Keratinocyte (primary cell): ENCODE measurements at regions not wholly inside any gene's neighbourhood (a gene's known extent, or its start where the extent isn't known, plus 50 kb on each side); places are given as distances from the start of the nearest gene placed in this dataset.
"Not testable (repeated sequence)": the region's sequence is repeated elsewhere in the genome, so short reads cannot be mapped to it uniquely, and the experiment has no call there.

Source experiments
- EZH2 ChIP-seq: IDR thresholded peaks from one replicate; pipeline ENCODE4 v1.6.1; 2012; ENCODE audit warnings: inconsistent platforms, mild to moderate bottlenecking, low read length, moderate library complexity
- TF ChIP-seq, protein P1 (sequence below), 3 experiments: IDR thresholded peaks in 1 of 3; conservative IDR thresholded peaks in 1 of 3; optimal IDR thresholded peaks in 1 of 3; 2 replicates in 2 of 3; 3 replicates in 1 of 3; pipeline versions ENCODE3 to v1.5.1; 2011; ENCODE audit warnings: low read length in 3 of 3, mild to moderate bottlenecking in 3 of 3, moderate library complexity in 2 of 3, control low read depth in 1 of 3, inconsistent platforms in 1 of 3; ENCODE audit not compliant: insufficient read depth in 2 of 3; ENCODE audit errors: extremely low read depth in 1 of 3

DNA sequence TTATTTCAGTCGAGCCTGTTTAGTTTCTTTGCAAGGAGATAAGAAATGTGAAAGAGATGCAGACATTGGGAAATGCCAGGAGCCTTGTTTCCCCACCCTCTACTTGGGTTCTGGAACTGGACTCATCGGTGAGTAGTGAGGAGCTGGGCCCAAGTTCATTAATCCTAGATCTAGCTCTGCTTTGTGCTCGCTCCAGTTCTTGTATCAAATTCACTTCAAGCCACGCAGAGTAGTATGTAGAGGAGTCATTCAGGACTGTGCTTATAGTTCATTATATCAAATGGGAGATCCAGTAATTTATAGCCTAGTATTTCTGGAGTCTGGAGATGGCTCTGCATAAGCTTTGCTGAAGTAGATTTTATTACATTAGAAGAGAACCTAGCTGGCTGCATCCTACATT is 142.5 kb downstream of the RALA start:
- TF ChIP-seq, protein P1, sequence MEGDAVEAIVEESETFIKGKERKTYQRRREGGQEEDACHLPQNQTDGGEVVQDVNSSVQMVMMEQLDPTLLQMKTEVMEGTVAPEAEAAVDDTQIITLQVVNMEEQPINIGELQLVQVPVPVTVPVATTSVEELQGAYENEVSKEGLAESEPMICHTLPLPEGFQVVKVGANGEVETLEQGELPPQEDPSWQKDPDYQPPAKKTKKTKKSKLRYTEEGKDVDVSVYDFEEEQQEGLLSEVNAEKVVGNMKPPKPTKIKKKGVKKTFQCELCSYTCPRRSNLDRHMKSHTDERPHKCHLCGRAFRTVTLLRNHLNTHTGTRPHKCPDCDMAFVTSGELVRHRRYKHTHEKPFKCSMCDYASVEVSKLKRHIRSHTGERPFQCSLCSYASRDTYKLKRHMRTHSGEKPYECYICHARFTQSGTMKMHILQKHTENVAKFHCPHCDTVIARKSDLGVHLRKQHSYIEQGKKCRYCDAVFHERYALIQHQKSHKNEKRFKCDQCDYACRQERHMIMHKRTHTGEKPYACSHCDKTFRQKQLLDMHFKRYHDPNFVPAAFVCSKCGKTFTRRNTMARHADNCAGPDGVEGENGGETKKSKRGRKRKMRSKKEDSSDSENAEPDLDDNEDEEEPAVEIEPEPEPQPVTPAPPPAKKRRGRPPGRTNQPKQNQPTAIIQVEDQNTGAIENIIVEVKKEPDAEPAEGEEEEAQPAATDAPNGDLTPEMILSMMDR (optimal IDR thresholded peaks at IDR 0.05 in 1 of 3, IDR thresholded peaks at IDR 0.05 in 1 of 3, conservative IDR thresholded peaks at IDR 0.05 in 1 of 3; ENCODE audit: extremely low read depth in 1 of 3, insufficient read depth in 2 of 3, low read length in 3 of 3), result not testable (repeated sequence)
- TF ChIP-seq EZH2, result not testable (repeated sequence)
